ENCODE measurements at regions not wholly inside any gene's neighbourhood (a gene's known extent, or its start where the extent isn't known, plus 50 kb on each side); places are given as distances from the start of the nearest gene placed in this dataset.

GRCh38 chr13:91042870-91043269 is 304.6 kb upstream of the MIR17HG start:
- TF ChIP-seq POLR2AphosphoS5 (IDR thresholded peaks at IDR 0.05; ENCODE audit: low read depth) (no peak), CTCF (IDR thresholded peaks at IDR 0.05; ENCODE audit: insufficient read depth, low read length) (no peak)
